Limb (tissue), 2 donors: ENCODE measurements at regions not wholly inside any gene's neighbourhood (a gene's known extent, or its start where the extent isn't known, plus 50 kb on each side); places are given as distances from the start of the nearest gene placed in this dataset.
A peak's percentile ranks its signal among the peaks of the same experiment; 100 is the strongest.
"Not testable (repeated sequence)": the region's sequence is repeated elsewhere in the genome, so short reads cannot be mapped to it uniquely, and the experiment has no call there.

Source experiments
- DNase-seq, 2 donors: peaks; one replicate each; pipeline ENCODE4 v3.0.0-alpha.2; 2016; ENCODE audit errors: extremely low spot score in 2 of 2

GRCh38 chr19:31049431-31049830, 299.8 kb downstream of the TSHZ3 start:
- no peak for DNase-seq

GRCh38 chr19:31046024-31046423, 303.2 kb downstream of the TSHZ3 start:
- DNase-seq = no peak

GRCh38 chr19:31041461-31041860, 307.8 kb downstream of the TSHZ3 start:
- no peak for DNase-seq

- no peak for DNase-seq
Measured at GRCh38 chr19:31039151-31039550, 310.1 kb downstream of the TSHZ3 start.

- DNase-seq = no peak
Measured at GRCh38 chr19:31037286-31037980, 311.8 kb downstream of the TSHZ3 start.

GRCh38 chr19:31031455-31031854, 317.8 kb downstream of the TSHZ3 start:
- not testable (repeated sequence) for DNase-seq

GRCh38 chr19:31023038-31023437, 326.2 kb downstream of the TSHZ3 start:
- no peak for DNase-seq

GRCh38 chr19:31018936-31019335, 330.3 kb downstream of the TSHZ3 start:
- DNase-seq = peak in 1 of 2 donors; percentile 15

- no peak for DNase-seq
Measured at GRCh38 chr19:31015778-31016177, 333.5 kb downstream of the TSHZ3 start.

GRCh38 chr19:31014668-31015067, 334.6 kb downstream of the TSHZ3 start:
- DNase-seq = no peak

GRCh38 chr19:31013384-31014020, 335.7 kb downstream of the TSHZ3 start:
- DNase-seq = peak in 1 of 2 donors; percentile 33

- no peak for DNase-seq
Measured at GRCh38 chr19:31002518-31003244, 346.6 kb downstream of the TSHZ3 start.

GRCh38 chr19:31001991-31002390, 347.2 kb downstream of the TSHZ3 start:
- no peak for DNase-seq

- DNase-seq = no peak
Measured at GRCh38 chr19:31000913-31001312, 348.3 kb downstream of the TSHZ3 start.

GRCh38 chr19:30999726-31000125, 349.5 kb downstream of the TSHZ3 start:
- DNase-seq = no peak

- DNase-seq = no peak
Measured at GRCh38 chr19:30997222-30997621, 352.0 kb downstream of the TSHZ3 start.

- DNase-seq = no peak
Measured at GRCh38 chr19:30978639-30979038, 370.6 kb downstream of the TSHZ3 start.

GRCh38 chr19:30969591-30969990, 379.6 kb downstream of the TSHZ3 start:
- DNase-seq = no peak

- DNase-seq = no peak
Measured at GRCh38 chr19:30968841-30969399, 380.3 kb downstream of the TSHZ3 start.

GRCh38 chr19:30968210-30968609, 381.0 kb downstream of the TSHZ3 start:
- DNase-seq = no peak

GRCh38 chr19:30966486-30966885, 382.8 kb downstream of the TSHZ3 start:
- no peak for DNase-seq

- DNase-seq = no peak
Measured at GRCh38 chr19:30959011-30959410, 390.2 kb downstream of the TSHZ3 start.
